ENCODE measurements at regions not wholly inside any gene's neighbourhood (a gene's known extent, or its start where the extent isn't known, plus 50 kb on each side); places are given as distances from the start of the nearest gene placed in this dataset.

- no peak for TF ChIP-seq POLR2A (IDR thresholded peaks at IDR 0.05; ENCODE audit: extremely low read depth, insufficient read length)
- peak; percentile 64 for TF ChIP-seq MAX (IDR thresholded peaks at IDR 0.05; ENCODE audit: low read depth, low read length)
- TF ChIP-seq, protein P1, sequence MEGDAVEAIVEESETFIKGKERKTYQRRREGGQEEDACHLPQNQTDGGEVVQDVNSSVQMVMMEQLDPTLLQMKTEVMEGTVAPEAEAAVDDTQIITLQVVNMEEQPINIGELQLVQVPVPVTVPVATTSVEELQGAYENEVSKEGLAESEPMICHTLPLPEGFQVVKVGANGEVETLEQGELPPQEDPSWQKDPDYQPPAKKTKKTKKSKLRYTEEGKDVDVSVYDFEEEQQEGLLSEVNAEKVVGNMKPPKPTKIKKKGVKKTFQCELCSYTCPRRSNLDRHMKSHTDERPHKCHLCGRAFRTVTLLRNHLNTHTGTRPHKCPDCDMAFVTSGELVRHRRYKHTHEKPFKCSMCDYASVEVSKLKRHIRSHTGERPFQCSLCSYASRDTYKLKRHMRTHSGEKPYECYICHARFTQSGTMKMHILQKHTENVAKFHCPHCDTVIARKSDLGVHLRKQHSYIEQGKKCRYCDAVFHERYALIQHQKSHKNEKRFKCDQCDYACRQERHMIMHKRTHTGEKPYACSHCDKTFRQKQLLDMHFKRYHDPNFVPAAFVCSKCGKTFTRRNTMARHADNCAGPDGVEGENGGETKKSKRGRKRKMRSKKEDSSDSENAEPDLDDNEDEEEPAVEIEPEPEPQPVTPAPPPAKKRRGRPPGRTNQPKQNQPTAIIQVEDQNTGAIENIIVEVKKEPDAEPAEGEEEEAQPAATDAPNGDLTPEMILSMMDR (IDR thresholded peaks at IDR 0.05; ENCODE audit: low read depth, low read length), result no peak
Measured at GRCh38 chr2:65663831-65664407, 231.5 kb upstream of the SPRED2 start.

Data from NB4 (cell line).